ENCODE measurements at regions not wholly inside any gene's neighbourhood (a gene's known extent, or its start where the extent isn't known, plus 50 kb on each side); places are given as distances from the start of the nearest gene placed in this dataset.

GRCh38 chr13:55567721-55568625 is 1572.7 kb upstream of the PRR20A start:
- H3K4me3 ChIP-seq (ENCODE audit: low read depth, low read length): no peak overlapping the region
- H3K36me3 ChIP-seq (replicated peaks): no peaks in the 10 kb centered on the region
- H3K27ac ChIP-seq: no peak overlapping the region
- in situ Hi-C loops (cut with HindIII; ENCODE audit: low pct_ligation_motif_present, low sequenced_read_pairs): no loop called here
- DNase-seq: no peak
- H3K27me3 ChIP-seq (replicated peaks): no peaks in the 10 kb centered on the region
- TF ChIP-seq CTCF (IDR thresholded peaks at IDR 0.05; ENCODE audit: low read depth, low read length, missing control alignments): no peak

- DNase-seq: no peak
- H3K27me3 ChIP-seq (replicated peaks): no peaks in the 10 kb centered on the region
- no peak overlapping the region for H3K27ac ChIP-seq
- in situ Hi-C loops (cut with HindIII; ENCODE audit: low pct_ligation_motif_present, low sequenced_read_pairs): no loop called here
- no peak overlapping the region for H3K4me3 ChIP-seq (ENCODE audit: low read depth, low read length)
- no peak for TF ChIP-seq CTCF (IDR thresholded peaks at IDR 0.05; ENCODE audit: low read depth, low read length, missing control alignments)
- no peaks in the 10 kb centered on the region for H3K36me3 ChIP-seq (replicated peaks)
Measured at GRCh38 chr13:55569082-55569481, 1571.6 kb upstream of the PRR20A start.

DNA sequence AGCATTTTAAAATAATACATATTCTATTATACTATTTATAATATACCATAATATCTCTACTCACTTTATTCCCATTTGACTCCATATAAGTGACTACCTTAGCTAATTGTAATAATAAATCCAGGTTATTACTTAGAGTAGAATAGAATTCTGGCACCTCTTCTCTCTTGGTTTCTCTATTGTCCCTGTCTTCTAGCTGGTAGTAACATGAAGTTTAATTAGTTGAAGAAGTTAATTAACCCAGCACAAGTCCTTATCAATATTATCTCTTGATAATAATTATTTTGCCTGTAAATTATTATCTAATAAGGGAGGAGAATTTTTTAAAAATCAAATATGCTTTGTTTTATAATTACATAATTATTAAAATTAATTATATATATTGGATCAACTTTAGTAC is 1571.2 kb upstream of the PRR20A start:
- DNase-seq: no peak
- TF ChIP-seq CTCF (IDR thresholded peaks at IDR 0.05; ENCODE audit: low read depth, low read length, missing control alignments): no peak
- Histone ChIP-seq H3K4me3 (ENCODE audit: low read depth, low read length) (no peak overlapping the region), H3K27ac (no peak overlapping the region), H3K36me3 (replicated peaks) (no peaks in the 10 kb centered on the region), H3K27me3 (replicated peaks) (no peaks in the 10 kb centered on the region)
- in situ Hi-C loops (cut with HindIII; ENCODE audit: low pct_ligation_motif_present, low sequenced_read_pairs): no loop called here

GRCh38 chr13:55570371-55570770 is 1570.3 kb upstream of the PRR20A start:
- H3K4me3 ChIP-seq (ENCODE audit: low read depth, low read length): no peak overlapping the region
- no peak for DNase-seq
- in situ Hi-C loops (cut with HindIII; ENCODE audit: low pct_ligation_motif_present, low sequenced_read_pairs): no loop called here
- H3K36me3 ChIP-seq (replicated peaks): no peaks in the 10 kb centered on the region
- no peak for TF ChIP-seq CTCF (IDR thresholded peaks at IDR 0.05; ENCODE audit: low read depth, low read length, missing control alignments)
- H3K27me3 ChIP-seq (replicated peaks): no peaks in the 10 kb centered on the region
- no peak overlapping the region for H3K27ac ChIP-seq

DNA sequence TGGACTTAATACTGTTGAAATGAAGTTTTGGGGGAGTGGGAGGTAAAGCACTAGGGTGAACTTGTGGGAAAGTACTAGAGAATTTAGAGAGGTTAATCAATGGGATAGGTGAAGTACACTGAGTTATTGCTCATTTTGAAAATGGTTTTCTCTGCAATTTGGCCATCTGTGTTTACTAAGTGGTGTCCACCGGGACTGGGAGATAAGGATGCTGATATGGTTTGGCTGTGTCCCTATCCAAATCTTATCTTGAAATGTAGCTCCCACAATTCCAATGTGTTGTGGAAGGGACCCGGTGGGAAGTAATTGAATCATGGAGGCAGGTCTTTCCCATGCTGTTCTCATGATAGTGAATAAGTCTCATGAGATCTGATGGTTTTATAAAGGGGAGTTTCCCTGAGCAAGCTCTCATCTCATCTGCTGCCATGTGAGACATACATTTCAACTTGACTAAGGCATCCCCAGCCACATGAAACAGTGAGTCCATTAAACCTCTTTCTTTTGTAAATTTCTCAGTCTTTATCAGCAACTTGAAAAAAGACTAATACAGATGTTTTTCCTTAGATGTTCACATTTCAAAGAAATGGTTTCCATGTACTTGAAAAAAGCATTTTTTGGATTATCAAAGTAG is 1569.4 kb upstream of the PRR20A start:
- no peaks in the 10 kb centered on the region for H3K36me3 ChIP-seq (replicated peaks)
- H3K4me3 ChIP-seq (ENCODE audit: low read depth, low read length): no peak overlapping the region
- no peaks in the 10 kb centered on the region for H3K27me3 ChIP-seq (replicated peaks)
- no peak for DNase-seq
- no peak overlapping the region for H3K27ac ChIP-seq
- TF ChIP-seq CTCF (IDR thresholded peaks at IDR 0.05; ENCODE audit: low read depth, low read length, missing control alignments): no peak
- in situ Hi-C loops (cut with HindIII; ENCODE audit: low pct_ligation_motif_present, low sequenced_read_pairs): no loop called here
